NCI-H748 (cell line): ENCODE measurements at regions not wholly inside any gene's neighbourhood (a gene's known extent, or its start where the extent isn't known, plus 50 kb on each side); places are given as distances from the start of the nearest gene placed in this dataset.

Experiments used
- DNase-seq: peaks from one replicate; lab custom pipeline; 2025; ENCODE audit not compliant: unreplicated experiment; lab: John Stamatoyannopoulos, UW

DNA sequence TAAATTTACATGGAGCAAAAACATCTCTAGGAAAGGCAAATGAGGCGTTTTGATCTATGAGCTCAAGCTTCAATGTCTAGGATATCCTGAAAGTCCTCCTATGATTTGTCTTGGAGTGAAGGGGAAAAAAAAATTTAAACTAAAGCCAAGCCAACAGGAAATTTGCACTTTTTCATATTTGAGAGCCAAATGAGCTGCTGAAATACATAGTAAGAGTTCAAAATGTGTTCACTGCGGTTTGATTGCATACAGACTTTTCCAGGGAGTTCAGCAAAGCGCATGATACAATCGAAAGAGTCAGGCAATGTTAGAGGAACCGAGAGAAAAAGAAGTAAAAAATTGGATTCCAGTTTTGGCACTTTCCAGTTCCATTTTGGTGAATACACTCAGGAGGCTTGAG lies 633.4 kb upstream of the MGMT start:
- DNase-seq: no peak

- no peak for DNase-seq
Observed at GRCh38 chr10:128835361-128835760, 631.7 kb upstream of the MGMT start.

DNA sequence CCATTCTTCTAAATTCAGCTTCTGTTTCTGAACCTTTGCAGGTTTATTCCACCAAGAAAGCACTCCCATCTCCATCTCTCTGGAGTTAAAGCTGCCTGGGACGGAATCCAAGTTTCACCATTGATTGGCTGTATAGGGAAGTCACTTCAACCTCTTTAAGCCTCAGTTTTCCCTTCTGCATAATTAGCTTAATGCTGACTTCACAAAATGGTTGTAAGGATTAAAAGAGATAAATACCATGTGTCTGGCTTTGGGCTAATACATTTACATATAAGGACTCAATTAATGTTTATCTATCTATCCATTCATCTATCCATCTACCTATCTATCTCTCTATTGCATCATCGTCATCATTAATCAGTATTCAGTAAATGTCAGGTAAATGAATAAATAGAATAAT lies 629.6 kb upstream of the MGMT start:
- no peak for DNase-seq

DNA sequence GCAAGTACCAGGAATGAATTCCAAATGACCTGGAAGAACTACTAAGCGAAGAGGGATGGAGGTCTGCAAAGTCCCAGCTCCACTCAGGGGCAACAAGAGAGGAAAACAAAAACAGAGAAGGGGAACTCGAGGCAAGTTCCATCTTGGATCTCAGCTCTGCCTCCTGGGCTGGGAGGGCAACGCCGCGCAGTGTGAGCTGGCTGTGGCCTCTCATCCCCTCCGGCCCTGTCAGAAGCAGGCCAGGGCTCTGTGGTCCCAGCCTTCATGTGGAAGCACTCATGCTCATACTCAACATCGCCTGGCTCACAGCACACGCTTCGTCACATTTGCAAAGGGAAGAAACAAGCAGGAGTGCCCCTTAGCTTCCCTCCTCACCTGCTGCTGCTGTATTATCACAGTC lies 627.9 kb upstream of the MGMT start:
- DNase-seq: no peak

DNA sequence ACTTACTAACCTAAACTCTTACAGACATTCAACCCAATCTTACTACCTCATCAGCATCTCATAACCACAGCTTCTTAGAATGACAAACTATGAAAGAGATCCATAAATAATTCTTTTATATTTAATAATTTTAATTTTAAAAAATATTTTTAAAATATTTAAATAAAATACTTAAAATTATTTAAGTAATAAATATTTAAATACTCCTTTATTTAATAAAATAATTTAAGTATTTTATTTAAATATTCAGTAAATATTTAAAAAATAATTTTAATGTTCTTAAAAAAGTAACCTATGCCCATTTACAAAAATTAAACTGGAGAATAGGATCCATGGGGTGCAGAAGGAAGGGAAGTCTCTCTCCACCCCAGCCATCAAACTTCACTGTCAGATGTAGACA lies 627.3 kb upstream of the MGMT start:
- DNase-seq: no peak

DNA sequence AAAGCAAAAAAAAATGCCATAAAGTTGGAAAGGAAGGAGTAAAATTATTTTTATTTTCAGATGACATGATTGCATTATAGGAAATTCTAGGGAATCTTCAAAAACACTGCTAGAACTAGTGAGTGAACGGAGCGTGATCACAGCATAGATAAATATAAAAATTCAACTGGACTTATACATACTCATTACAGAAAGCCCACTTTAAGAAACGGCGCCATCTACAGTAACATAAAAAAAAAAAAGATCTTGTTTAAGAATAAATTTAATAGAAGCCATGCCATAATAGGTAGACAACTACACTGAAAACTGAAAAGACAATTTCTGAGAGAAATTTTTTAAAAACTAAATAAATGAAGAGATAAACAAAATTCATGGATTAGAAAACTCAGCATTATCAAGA lies 623.1 kb upstream of the MGMT start:
- peak; percentile 57 for DNase-seq

DNA sequence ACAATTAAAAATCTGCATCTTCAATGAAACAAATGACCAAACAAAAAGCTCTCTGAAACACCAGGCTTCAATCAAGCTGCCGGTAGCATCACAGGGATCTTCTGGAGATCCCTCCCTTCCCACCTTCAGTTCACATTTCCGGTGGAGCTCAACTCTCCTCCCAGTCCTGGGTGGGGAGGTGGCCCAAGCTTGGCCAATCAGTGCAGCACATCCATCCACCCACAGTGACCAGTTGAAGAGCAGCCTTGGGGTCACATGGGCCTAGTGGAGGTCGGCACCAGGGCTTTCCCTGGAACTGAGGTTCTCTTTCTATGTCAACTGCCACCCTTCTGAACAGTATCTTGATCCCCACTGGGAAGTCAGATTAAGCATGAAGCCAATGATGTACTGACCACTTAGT lies 620.1 kb upstream of the MGMT start:
- DNase-seq: no peak

DNA sequence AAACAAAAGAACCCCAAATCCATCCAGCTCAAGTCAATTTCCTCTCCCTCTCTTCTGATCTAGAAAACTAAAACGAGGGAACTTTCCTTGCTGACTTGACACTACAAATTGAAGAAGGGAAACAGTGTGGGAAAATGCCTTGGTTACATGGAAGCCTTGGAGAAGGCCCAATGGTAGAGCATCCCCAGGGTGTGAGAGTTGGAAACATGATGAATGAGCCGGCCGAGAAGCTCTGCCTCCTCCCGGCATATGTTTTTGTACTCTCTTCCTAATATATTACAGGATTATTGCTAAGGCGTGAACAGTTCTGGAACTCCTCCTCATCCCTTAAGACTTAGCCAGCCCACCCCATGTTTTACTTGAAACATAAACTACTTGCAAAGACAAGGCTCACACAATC lies 618.2 kb upstream of the MGMT start:
- DNase-seq: no peak

DNA sequence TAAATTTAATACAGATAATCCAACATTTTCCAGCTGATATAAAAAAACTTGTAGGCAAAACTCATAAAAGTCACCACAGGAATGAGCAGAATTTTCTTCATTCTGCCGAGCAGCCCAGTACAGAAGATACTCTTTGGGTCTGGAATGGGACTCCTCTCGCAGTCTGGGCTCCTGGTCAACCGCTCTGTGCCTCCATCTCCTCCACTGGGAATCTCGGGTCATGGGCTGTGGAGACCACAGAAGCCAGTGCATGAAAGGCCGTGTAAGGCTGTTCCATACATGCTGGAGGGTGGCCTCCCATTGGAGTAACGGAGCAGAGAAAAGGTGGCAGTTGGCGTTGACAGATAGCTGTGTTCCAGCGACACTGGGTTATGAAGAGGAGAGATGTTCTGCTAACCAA lies 616.4 kb upstream of the MGMT start:
- no peak for DNase-seq

GRCh38 chr10:128851281-128851680 lies 615.8 kb upstream of the MGMT start:
- DNase-seq: no peak

- DNase-seq: no peak
Observed at GRCh38 chr10:128851726-128852125, 615.3 kb upstream of the MGMT start.

- DNase-seq: no peak
Observed at GRCh38 chr10:128852449-128852848, 614.6 kb upstream of the MGMT start.

DNA sequence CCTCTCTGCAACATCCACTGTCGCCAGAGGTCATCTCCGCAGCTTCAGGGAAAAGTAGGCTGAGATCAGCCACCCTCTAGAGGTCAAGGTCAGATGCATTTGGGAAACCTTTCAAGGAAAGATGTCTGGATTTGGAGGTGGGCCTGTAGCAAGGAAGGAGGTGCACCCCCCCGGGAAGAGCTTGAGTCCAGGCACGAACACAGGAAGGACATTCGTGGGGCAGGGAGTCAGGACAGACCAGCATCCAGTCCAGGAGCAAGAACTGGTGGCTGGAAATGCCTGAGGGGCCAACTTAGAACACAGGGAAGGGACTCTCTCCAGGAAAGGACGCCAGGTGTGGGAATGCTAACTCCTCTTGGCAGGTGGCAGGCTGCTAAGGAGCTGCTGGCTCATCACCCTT lies 614.1 kb upstream of the MGMT start:
- no peak for DNase-seq

DNA sequence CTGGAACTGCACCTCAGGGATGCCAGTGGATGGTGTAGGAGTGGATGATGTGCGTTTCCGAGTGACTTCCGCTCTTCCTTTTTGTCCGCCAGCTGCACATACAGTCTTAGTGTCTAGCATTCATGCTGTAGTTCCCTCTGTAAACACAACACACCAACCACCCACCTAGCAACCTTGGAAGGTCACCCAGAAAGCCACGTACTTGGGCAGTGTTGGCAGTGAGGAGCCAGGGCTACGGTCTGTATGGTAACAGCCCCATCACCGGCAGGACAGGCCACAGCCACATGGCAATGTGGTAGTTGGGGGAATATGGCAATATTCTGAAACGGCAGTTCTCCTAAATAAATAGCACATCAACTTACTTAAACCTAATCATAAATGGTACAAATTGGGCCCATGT lies 613.5 kb upstream of the MGMT start:
- peak; percentile 75 for DNase-seq

GRCh38 chr10:128854204-128854603 lies 612.8 kb upstream of the MGMT start:
- no peak for DNase-seq

GRCh38 chr10:128854963-128855362 lies 612.1 kb upstream of the MGMT start:
- peak; percentile 16 for DNase-seq

DNA sequence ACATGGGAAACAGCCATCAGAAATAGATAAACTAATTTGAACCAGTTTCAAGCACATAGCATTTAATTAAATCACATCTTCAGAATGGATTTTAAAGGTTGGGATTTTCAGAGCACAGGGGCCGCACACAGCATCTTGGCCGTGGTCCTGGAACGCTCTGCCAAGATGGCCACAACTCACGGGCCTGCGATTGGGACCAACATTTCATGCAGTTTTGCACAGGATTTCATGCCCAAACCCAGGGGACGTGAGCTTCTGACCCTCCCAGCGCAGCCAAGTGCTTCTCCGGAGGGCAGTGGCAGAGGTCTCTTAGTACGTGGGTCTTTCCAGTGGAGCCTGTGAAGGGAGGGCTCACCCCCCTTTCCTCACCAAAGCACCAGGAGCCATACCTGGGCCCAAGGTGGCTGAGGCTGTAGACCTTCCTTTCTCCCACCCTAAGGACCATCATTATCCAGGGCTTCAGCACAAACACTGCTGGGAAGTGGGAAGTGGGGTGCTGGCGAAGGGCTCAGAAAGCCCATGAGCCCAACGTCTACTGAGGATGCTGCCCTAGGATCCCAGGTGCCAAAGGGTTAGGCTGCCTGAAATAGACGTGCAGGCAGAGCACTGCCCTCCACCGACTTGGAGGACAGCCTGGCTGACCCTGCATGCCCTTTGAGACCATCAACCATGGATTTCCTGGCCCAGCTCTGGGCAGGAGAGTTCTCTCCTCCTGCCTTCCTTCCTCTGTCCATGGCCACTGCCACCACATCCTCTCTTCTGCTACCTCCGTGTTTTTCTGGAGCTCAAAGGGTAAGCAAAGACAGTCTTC lies 611.2 kb upstream of the MGMT start:
- DNase-seq: no peak

GRCh38 chr10:128859738-128860386 lies 607.2 kb upstream of the MGMT start:
- peak; percentile 46 for DNase-seq

- no peak for DNase-seq
Observed at GRCh38 chr10:128860574-128860973, 606.5 kb upstream of the MGMT start.

- no peak for DNase-seq
Observed at GRCh38 chr10:128861018-128861901, 605.8 kb upstream of the MGMT start.

GRCh38 chr10:128863411-128863810 lies 603.6 kb upstream of the MGMT start:
- no peak for DNase-seq
